Umbilical cord (tissue), 1 donor: ENCODE measurements at regions not wholly inside any gene's neighbourhood (a gene's known extent, or its start where the extent isn't known, plus 50 kb on each side); places are given as distances from the start of the nearest gene placed in this dataset.

Experiments used
- DNase-seq: peaks from one replicate; pipeline ENCODE4 v3.0.0-alpha.2; 2015; ENCODE audit warnings: low spot score

DNA sequence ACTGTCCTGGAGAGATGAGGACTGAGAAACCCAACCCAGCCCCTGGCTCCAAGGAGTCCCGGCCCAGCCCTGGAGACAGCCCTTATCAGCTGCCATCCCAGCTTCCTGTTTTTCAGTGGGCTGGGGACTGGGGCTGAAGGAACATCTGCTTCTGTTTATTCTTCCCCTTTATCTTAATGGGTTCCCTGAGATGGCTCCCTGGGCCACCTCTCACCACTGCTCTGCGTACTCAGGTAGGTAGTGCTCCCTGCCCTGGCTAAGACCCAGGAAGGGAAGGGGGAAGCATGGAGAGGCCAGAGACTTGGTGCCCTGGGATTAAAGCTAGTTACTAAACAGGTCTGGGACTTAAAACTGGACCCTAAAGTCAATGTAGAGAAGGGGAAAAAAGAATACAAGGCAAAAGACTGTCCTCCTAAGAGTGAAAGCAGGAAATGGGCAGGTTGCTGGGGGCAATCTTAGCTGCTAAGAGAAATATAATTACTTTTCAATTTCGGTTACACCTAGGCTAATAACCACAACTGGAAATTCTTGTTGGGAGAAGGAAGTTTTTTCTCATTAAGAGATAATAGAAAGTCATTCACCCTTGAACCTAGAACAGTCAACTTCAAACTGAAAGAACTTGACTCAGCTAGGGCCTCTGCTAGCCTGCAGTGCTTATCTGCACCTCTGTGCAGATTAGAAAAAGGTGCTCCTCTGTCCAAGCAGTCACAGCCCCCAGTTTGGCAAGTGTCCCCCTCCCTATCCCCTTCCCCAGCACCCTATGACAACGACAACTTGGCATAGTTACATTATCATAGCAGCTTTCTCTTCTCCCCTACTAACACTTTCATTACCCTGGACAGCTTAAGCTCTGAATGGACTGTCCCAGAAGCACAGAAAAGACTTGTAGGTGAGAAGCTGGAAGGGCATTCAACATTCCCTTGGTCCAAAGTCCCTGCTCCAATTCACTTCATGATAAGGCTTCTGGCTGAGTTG, 65.6 kb upstream of the KDM7A start:
- DNase-seq: peak; percentile 14

DNA sequence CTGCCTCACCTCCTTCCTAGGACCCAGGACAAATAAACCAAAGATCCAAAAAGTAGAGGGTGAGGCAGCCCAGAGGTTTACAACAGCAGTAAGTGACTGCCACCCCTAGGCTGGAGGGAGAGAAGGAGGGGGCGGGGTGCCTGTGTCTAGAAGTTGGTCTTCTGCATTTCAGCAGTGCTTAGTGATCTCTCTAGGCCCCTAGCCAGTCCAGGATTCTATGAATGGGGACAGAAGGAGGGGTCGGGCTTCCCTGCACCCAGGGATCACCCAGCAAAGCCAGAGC, 62.8 kb upstream of the KDM7A start:
- no peak for DNase-seq

DNA sequence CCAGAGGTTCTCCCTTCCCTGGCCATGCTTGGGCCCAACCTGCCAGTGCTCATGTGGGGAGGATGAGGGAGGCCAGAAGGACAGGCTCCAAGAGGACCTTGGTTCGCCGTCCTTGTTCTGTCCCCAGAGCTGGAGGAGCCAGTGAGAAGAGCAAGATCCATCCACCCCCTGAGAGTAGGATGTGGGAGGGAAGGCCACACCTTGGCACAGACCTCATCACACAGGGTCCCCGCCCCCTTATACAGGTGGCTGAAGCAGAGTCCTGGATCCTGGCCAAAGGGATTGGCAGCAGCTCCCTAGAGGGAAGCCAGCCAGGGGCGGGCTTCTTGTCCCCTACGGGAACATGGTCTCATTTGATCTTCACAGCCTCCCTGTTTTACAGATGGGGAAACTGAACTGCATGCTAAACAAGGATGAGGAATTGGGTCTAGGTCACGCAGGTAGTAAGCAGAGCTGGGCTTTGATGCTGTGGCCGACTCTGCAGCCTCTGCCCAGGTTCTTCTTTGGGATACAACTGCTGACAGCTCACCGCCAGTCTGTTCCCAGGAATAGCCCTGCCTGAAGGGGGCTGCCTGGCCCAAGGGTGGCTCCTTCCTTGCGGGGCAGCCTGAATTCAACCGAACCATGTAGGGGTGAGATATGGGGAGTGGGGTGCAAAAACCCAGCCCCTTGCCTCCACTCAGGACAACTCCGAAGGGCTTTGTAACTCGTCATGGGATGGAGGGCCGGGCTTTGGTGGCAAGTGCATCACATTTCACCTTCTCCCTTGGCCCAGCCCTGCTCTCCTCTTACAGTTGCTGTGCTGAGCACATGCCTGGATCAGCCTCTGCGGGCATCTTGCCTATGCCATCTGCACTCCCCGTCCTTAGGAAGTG, 62.2 kb upstream of the KDM7A start:
- no peak for DNase-seq

DNA sequence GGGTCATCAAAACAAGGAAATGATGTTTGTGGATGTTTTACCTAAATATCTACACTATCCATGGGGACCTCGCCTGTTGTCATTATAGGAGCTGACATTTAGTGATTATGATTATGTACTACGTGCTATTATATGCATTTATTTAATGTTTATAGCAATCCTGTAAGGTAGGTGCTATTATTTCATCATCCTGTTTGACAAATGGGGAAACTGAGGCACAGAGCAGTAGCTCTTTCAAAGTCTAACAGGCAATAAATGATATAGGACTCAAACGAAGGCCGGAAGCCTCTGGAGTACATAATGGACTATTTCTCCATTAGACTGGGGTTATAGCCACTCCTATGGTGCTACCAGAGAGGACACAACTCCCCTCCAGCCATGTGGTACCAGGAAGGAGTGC, 60.6 kb upstream of the KDM7A start:
- no peak for DNase-seq

DNA sequence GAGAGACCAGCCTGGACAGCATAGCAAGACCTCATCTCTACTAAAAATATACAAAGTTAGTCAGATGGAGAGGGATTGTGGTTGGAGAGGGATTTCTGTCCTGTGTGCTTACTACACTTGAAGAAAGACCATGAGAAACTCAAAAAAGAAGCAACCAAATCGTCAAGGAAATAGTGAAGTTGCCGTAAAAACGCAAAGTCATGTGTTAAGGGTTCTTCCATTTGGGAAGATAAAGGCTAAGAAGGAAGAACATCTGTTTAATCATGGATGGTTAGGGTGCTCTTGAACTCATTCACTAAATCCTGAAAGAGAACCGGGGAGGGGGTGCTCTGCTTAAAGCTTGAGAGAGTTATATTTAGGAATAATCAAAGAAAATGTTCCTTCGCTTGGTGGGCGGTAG, 59.8 kb upstream of the KDM7A start:
- no peak for DNase-seq

DNA sequence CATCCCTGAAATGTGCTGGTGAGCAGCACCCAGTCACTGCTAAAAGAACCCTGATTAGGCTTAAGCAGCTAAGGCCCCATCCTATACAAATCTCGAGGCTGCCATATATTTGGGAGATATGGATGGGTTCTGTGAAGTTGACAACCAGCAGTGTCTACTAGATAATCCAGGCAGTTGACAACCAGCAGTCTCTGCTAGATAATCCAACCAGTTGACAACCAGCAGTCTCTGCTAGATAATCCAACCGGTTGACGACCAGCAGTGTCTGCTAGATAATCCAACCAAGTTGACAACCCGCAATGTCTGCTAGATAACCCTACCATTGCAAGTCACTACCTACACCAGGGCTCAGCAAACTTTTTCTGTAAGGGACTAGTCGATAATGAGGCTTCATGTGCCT, 58.3 kb upstream of the KDM7A start:
- no peak for DNase-seq

DNA sequence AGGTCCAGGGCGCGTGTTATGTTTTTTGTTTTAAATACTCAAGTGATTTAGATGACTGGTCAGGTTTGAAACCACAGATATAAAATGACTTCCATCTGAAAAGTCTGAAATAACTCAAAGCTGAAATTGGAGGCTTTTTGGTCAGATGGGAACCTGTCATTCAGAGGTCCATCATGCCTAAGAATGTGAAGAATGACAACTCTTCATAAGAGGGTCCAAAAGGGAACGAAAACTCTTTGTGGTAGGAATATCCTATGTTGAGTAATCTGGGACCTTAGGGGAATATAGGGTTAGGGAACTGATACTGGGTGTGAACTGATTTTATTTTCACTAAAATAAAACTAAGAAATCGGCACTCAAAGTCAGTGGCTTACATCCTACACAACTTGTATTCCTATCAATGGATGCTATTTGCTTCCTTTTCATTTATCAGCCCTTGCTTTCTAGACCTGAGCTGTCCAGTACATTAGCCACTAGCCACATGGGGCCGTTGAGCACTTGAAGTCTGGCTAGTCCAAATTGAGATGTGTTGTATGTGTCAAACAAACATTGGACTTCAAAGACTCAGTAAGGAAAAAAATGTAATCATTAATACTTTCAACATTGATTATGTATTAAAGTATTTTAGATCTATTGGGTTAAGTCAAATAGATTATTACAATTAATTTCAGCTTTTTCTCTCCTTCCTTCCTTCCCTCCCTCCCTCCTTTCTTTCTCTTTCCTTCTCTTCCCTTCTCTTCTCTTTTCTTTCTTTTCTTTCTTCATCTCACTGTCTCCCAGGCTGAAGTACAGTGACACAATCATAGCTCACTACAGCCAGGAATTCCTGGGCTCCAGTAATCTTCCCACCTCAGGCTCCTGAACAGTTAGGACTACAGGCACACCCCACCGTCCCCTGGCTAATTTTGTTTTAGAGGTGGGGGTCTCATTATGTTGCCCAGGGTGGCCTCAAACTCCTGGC, 56.5 kb upstream of the KDM7A start:
- DNase-seq: no peak

DNA sequence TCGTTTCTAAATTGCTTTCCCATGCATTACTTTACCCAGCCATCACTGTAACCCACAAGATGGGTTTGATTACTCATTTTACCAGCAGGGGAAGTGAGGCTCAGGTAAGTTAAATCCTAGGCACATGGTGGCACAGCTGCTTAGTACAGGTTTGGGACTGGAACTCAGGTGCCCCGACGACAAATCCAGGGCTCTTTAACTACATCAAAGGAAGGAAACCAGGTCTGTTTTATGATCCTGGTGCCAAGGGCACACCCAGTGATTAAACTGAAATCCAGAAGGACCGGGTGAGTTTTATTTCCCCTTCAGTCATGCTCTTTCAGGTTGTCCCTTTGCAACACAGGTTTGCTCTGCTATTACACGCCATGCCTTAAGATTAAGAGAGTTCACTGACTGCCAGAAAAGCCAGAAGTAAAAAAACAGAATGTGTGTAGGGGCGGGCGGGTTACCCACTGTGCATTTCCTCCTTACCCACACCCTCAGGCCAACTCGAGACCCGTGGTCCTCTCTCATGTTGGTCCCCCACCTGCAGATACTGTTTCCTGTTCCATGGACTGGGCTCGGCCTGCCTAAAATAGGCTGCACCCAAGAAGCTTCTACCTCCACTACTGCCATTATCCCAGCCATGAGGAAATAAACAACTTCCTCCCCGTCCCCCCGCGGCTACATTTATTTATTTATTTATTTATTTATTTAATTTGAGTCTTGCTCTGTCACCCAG, 55.1 kb upstream of the KDM7A start:
- DNase-seq: no peak

DNA sequence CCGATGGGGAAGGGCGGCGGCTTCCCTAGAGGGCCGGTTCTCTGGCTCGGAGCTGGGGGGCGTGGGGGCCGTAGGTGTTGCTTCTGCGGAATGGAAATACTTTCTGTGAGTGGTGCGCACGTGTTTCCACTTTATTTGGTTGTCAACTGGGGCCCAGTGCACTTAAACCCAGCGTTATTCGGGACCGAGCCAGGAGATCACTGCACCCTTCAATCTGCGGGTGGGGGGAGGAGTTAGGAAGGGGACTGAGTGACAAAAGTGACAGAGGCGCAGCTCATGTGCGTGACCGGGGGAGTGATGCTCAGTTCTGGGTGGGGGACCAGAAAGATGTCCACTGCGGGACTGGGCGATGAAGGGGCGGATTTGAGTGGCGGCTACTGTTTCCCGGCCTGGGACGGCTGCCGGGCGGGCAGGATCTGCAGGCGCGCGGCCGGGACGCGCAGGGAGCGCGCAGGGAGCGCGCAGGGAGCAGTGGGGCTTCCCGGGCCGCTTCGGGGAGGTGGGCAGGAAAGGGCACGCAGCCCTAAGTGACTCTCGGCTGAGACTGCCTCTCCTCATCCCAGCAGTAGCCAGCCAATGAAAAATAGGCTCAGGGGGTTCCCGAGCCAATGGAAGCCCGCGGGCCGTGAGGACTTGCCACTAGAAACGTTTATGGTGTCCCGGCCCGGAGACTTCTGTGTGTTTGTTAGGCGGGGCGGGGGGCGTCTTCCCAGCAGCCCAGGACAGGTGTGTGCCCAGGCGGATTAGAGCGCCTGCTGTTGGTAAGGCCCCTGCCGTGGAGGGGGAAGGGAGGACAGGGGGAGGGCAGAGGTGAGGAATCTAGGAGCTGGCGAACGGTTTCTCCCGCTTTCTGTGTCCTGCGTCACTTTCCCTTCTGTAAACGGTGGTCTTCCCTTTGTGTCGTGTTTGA, 54.3 kb upstream of the KDM7A start:
- DNase-seq: peak; percentile 41

DNA sequence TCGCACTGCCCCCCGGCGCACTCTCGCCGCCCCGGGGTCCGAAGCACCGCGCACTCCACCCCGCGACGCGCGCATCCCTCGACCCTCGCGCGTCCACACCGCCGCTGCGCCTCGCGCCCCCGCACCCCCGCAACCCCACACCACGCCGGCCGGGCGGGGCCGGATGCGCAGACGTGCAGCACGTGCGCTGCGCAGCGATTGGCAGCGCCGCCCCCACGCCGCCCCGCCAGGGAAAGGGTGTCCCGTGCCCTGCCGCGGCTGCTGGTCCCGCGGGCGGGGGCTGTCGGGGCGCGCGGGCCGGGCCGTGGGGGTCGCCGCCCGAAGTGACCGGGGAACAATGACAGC, 53.7 kb upstream of the KDM7A start:
- no peak for DNase-seq

DNA sequence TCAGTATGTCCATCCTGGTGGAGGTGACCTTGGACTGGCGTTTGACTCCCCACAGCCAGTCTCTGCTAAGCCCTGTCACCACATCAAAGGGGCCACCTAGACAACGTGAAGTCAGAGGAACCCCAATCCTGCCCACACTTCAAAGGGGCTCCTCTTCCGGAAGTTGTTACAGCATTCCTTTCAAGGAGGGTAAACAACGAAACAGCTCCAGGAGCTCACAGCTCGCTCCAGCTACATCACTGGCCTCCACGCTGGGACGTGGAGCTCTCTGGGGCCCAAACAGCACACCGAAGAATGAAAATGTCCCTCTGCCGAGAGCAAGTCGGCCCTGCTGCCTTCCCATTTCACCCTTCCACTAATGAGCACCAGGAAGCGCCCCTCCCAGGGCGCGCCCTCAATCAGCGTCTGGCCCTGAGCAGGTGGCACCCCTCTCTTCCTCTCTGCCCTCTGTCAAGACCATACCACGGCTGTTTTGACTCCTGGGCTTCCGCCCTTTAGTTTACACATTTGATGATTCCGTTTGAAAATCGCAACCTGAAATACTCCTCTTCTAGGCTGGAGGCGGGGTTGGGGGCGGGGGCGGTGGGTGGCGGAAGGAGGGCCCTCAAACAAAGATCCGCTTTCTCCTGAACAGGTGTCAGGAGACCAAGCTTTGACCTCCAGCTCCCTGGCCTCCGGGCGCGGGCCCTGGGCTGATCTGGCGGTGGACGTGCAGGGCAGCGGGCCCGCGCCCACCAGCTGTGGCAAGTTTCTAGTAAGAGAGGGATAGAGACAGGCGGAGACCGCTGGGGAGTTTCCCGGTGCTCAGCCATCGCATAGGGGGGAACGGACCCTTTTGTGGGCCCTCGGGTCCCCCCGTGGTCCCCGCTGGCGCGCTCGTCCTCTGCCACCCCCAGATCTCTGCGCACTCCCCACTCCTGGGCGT, 53.1 kb upstream of the KDM7A start:
- DNase-seq: no peak

DNA sequence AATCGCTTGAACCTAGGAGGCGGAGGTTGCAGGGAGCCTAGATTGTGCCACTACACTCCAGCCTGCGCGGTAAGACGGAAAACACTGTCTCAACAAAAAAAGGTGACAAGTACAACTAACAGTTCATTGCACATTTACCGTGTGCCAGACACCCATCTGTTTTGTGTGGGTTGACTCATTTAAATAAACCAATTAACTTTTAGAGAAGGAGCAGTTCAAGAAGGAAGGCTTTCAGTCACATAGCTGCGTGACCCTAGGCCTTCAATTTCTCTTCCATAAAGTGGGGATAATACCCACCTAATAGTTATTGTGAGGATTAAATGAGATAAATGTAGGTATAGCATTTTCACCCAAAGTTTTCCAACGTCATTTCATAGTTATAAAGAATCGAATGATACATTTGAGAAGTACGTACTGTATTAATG, 52.3 kb upstream of the KDM7A start:
- no peak for DNase-seq
